Peyer's patch (tissue), 4 donors: ENCODE measurements at regions not wholly inside any gene's neighbourhood (a gene's known extent, or its start where the extent isn't known, plus 50 kb on each side); places are given as distances from the start of the nearest gene placed in this dataset.

ENCODE experiments used
- POLR2A ChIP-seq, 2 donors: fragments of 450-650 bp; IDR thresholded peaks; one replicate each; pipeline ENCODE4 v1.5.1; 2017; ENCODE audit warnings: antibody characterized with exemption in 2 of 2, mild to moderate bottlenecking in 2 of 2, moderate library complexity in 2 of 2
- TF ChIP-seq, protein P1 (sequence below), 6 experiments: fragments of 450-650 bp in 4 of 6; fragments of 200-600 bp in 2 of 6; sonication (generic) in 1 of 6; IDR thresholded peaks; one replicate each; pipeline ENCODE4 v1.5.1; 2017 to 2019; ENCODE audit warnings: antibody characterized with exemption in 6 of 6, mild to moderate bottlenecking in 3 of 6, moderate library complexity in 1 of 6

DNA sequence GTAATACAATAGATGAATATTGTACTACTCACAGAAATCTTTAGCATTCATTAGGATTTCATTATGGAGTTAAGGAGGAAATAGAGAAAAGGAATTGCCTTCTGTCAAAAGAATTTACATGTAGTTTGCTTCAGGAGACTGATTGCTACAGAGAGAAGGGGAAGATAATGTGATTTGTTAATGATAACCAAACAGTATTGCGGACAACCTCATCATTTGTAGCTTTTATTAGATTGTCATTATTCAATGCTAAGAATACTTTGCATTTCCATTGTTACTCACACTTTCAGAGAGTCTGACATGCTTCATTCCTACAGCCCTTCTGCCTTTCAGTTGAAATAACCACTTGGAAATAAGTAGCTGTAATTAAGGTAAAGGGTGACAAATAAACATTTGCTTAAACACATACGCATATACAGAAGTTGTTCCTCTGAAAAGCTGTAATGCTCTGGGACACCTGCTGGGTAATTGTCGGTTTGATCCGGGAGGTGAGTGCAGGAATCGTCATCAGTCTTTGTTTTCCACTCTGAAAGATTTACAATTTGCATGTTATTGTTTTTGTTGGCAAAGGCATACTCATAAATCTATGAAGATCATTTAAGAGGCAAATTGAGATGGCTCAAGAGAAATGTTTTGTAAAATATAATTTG is 600.2 kb downstream of the TRHDE start:
- TF ChIP-seq, protein P1, sequence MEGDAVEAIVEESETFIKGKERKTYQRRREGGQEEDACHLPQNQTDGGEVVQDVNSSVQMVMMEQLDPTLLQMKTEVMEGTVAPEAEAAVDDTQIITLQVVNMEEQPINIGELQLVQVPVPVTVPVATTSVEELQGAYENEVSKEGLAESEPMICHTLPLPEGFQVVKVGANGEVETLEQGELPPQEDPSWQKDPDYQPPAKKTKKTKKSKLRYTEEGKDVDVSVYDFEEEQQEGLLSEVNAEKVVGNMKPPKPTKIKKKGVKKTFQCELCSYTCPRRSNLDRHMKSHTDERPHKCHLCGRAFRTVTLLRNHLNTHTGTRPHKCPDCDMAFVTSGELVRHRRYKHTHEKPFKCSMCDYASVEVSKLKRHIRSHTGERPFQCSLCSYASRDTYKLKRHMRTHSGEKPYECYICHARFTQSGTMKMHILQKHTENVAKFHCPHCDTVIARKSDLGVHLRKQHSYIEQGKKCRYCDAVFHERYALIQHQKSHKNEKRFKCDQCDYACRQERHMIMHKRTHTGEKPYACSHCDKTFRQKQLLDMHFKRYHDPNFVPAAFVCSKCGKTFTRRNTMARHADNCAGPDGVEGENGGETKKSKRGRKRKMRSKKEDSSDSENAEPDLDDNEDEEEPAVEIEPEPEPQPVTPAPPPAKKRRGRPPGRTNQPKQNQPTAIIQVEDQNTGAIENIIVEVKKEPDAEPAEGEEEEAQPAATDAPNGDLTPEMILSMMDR (IDR thresholded peaks at IDR 0.05), result no peak
- TF ChIP-seq POLR2A (IDR thresholded peaks at IDR 0.05), result no peak
